ENCODE measurements at regions not wholly inside any gene's neighbourhood (a gene's known extent, or its start where the extent isn't known, plus 50 kb on each side); places are given as distances from the start of the nearest gene placed in this dataset.
"Not testable (repeated sequence)": the region's sequence is repeated elsewhere in the genome, so short reads cannot be mapped to it uniquely, and the experiment has no call there.

DNA sequence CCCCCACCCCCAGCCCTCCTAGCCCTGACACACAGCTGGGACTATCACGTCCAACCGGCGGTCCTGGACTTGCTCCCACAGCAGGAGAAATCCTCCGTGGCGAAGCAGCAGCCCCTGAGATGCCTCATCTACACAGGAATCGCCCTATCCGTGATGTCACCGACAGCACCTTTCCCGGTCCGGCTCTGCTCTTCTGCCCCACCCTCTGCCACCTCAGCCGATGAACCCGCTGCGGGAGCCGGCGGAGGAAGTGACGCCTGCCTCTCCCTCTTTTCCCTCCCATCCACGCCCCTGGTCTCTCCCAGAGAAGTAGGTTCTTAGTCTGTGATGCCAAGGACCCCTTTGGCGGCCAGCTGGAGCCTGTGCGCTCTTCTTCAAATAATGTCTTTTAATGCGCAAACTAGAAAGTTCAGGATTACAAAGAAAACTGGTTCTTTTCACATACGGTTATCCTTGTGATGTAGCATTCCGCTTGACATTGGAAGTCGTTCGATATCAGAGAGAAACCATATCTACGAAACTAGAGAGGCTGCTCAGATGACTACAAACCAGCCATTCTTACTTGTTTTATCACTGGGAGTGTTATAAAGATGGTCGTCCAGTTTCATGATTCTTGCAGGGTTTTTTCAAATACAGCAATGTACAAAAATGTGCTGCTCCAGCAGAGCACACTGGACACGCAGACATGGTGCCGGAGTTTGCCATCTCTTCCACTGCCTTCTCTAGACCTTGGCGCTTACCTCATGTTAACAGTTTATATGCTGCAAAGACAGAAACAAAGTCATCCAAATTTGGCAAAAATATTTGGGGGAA, 120.3 kb downstream of the PPIAL4G start:
- peak overlapping the region; percentile 20 for H3K4me3 ChIP-seq
- no peaks in the 10 kb centered on the region for H3K9me2 ChIP-seq (replicated peaks; ENCODE audit: insufficient read depth)
- H4K20me1 ChIP-seq (ENCODE audit: insufficient read depth, poor library complexity, severe bottlenecking): no peaks in the 10 kb centered on the region
- H3K27ac ChIP-seq: no peak overlapping the region
- no peaks in the 10 kb centered on the region for H3K9me3 ChIP-seq (ENCODE audit: low read depth)
- TF ChIP-seq, protein P1, sequence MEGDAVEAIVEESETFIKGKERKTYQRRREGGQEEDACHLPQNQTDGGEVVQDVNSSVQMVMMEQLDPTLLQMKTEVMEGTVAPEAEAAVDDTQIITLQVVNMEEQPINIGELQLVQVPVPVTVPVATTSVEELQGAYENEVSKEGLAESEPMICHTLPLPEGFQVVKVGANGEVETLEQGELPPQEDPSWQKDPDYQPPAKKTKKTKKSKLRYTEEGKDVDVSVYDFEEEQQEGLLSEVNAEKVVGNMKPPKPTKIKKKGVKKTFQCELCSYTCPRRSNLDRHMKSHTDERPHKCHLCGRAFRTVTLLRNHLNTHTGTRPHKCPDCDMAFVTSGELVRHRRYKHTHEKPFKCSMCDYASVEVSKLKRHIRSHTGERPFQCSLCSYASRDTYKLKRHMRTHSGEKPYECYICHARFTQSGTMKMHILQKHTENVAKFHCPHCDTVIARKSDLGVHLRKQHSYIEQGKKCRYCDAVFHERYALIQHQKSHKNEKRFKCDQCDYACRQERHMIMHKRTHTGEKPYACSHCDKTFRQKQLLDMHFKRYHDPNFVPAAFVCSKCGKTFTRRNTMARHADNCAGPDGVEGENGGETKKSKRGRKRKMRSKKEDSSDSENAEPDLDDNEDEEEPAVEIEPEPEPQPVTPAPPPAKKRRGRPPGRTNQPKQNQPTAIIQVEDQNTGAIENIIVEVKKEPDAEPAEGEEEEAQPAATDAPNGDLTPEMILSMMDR (IDR thresholded peaks at IDR 0.05; ENCODE audit: poor library complexity): no peak
- no peak for TF ChIP-seq EZH2 (IDR thresholded peaks at IDR 0.05; ENCODE audit: borderline replicate concordance)
- TF ChIP-seq EZH2phosphoT487 (IDR thresholded peaks at IDR 0.05; ENCODE audit: low read depth, severe bottlenecking, unreplicated experiment): no peak
- peaks cover 15% of the 10 kb centered on the region for H3K27me3 ChIP-seq
- no peaks in the 10 kb centered on the region for H3K36me3 ChIP-seq (replicated peaks; ENCODE audit: insufficient read depth, low read depth)
- peak overlapping the region; percentile 64 for H2AFZ ChIP-seq
- peak; percentile 84 for DNase-seq (ENCODE audit: low spot score)
- 43% methylated on average over 24 of the region's 29 CpGs for WGBS (ENCODE audit: low lambda C conversion rate, missing lambda C conversion rate)
- peak overlapping the region; percentile 81 for H3K4me2 ChIP-seq
- H3K4me1 ChIP-seq (ENCODE audit: insufficient read depth): no peaks in the 10 kb centered on the region
- no peaks in the 10 kb centered on the region for H3K79me2 ChIP-seq

- H3K27ac ChIP-seq: peak overlapping the region; percentile 52
- no peaks in the 10 kb centered on the region for H3K4me1 ChIP-seq (ENCODE audit: insufficient read depth)
- H3K79me2 ChIP-seq: no peaks in the 10 kb centered on the region
- H4K20me1 ChIP-seq (ENCODE audit: insufficient read depth, poor library complexity, severe bottlenecking): no peaks in the 10 kb centered on the region
- no peaks in the 10 kb centered on the region for H3K36me3 ChIP-seq (replicated peaks; ENCODE audit: insufficient read depth, low read depth)
- H3K27me3 ChIP-seq: peaks cover 18% of the 10 kb centered on the region
- peak overlapping the region; percentile 34 for H2AFZ ChIP-seq
- no peaks in the 10 kb centered on the region for H3K9me2 ChIP-seq (replicated peaks; ENCODE audit: insufficient read depth)
- peak overlapping the region; percentile 20 for H3K4me3 ChIP-seq
- 5% methylated on average over 20 of the region's 20 CpGs for WGBS (ENCODE audit: low lambda C conversion rate, missing lambda C conversion rate)
- H3K4me2 ChIP-seq: peak overlapping the region; percentile 81
- peak; percentile 49 for DNase-seq (ENCODE audit: low spot score)
- no peak for TF ChIP-seq EZH2 (IDR thresholded peaks at IDR 0.05; ENCODE audit: borderline replicate concordance)
- TF ChIP-seq, protein P1 (IDR thresholded peaks at IDR 0.05; ENCODE audit: poor library complexity): no peak
- TF ChIP-seq EZH2phosphoT487 (IDR thresholded peaks at IDR 0.05; ENCODE audit: low read depth, severe bottlenecking, unreplicated experiment): no peak
- no peaks in the 10 kb centered on the region for H3K9me3 ChIP-seq (ENCODE audit: low read depth)
Measured at GRCh38 chr1:148362216-148362611, 120.9 kb downstream of the PPIAL4G start.

DNA sequence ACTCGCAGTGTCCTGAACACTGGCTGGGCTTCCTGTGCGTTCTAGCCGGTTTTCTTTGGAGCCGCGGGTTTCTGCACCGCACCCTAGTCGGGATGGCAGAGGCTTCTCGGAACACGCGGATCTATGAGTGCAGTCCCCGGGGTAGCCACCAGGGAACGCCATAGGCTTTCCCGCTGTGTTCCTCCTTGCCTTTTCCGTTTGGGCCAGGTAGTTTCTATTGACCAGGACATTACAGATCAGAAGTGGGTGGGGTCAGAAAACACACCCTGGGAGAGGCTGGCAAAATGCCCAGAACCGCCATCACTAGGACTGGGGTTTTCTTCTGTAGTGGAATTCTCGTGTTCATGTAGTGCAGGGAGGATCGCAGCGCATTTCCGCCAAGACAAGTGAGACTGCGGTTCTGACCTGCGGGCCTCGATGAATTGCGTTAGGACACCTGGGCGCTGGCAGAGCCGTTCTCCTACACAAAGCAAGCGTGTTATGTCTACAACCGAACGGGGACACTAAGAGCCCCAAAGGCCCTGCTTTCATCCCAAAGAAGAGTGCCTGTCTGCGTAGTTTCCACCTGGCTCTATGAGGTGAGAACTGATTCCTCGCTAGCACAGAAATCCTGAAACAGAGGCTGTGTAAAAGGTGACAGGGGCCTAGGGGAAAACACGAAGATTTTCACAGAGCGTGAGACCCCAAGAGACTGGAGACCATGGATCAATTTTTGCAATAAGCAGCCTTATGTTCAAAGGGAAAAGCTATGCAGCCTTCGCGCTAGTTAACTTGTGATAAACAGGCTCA, 121.5 kb downstream of the PPIAL4G start:
- peaks cover 22% of the 10 kb centered on the region for H3K27me3 ChIP-seq
- H3K36me3 ChIP-seq (replicated peaks; ENCODE audit: insufficient read depth, low read depth); H4K20me1 ChIP-seq (ENCODE audit: insufficient read depth, poor library complexity, severe bottlenecking); H3K9me2 ChIP-seq (replicated peaks; ENCODE audit: insufficient read depth); H3K4me1 ChIP-seq (ENCODE audit: insufficient read depth); H3K79me2 ChIP-seq; H3K9me3 ChIP-seq (ENCODE audit: low read depth): not testable (repeated sequence)
- peak overlapping the region; percentile 34 for H2AFZ ChIP-seq
- peak overlapping the region; percentile 38 for H3K4me3 ChIP-seq
- TF ChIP-seq EZH2 (IDR thresholded peaks at IDR 0.05; ENCODE audit: borderline replicate concordance): peak; percentile 49
- TF ChIP-seq, protein P1 (IDR thresholded peaks at IDR 0.05; ENCODE audit: poor library complexity): peak; percentile 40
- peak; percentile 64 for DNase-seq (ENCODE audit: low spot score)
- peak overlapping the region; percentile 52 for H3K27ac ChIP-seq
- H3K4me2 ChIP-seq: peak overlapping the region; percentile 81
- 28% methylated on average over 34 of the region's 34 CpGs for WGBS (ENCODE audit: low lambda C conversion rate, missing lambda C conversion rate)
